ENCODE measurements at regions not wholly inside any gene's neighbourhood (a gene's known extent, or its start where the extent isn't known, plus 50 kb on each side); places are given as distances from the start of the nearest gene placed in this dataset.

DNA sequence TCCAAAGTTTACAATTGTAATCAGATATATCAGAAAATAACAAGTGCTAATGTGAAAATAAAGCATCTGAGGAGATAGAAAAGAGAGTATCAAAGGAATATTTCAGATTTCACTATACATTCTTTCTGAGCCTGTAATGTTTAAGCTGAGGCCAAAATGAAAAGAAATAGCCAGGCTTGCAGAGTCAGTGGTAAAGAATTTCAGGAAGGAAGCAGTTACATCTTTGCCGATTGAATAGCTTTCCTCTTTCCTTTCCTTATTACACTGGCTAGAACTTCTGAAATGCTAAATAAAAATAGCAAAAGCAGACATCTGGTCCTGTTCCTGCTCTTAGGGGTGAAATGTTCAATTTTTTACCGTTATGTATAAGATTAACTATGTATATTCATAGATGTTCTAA, 1441.6 kb upstream of the PCDH7 start:
- DNase-seq (no peak), ATAC-seq (ENCODE audit: low FRiP score in 2 of 2) (no peak)
- Histone ChIP-seq H3K4me1 (no peaks in the 10 kb centered on the region), H3K9me3 (no peaks in the 10 kb centered on the region), H3K27ac (no peak overlapping the region), H3K27me3 (no peaks in the 10 kb centered on the region), H3K36me3 (no peaks in the 10 kb centered on the region), H3K4me3 (no peak overlapping the region)
- no peak for TF ChIP-seq EP300 (IDR thresholded peaks at IDR 0.05)
- no peak for TF ChIP-seq POLR2A (IDR thresholded peaks at IDR 0.05)
- TF ChIP-seq, protein P1, sequence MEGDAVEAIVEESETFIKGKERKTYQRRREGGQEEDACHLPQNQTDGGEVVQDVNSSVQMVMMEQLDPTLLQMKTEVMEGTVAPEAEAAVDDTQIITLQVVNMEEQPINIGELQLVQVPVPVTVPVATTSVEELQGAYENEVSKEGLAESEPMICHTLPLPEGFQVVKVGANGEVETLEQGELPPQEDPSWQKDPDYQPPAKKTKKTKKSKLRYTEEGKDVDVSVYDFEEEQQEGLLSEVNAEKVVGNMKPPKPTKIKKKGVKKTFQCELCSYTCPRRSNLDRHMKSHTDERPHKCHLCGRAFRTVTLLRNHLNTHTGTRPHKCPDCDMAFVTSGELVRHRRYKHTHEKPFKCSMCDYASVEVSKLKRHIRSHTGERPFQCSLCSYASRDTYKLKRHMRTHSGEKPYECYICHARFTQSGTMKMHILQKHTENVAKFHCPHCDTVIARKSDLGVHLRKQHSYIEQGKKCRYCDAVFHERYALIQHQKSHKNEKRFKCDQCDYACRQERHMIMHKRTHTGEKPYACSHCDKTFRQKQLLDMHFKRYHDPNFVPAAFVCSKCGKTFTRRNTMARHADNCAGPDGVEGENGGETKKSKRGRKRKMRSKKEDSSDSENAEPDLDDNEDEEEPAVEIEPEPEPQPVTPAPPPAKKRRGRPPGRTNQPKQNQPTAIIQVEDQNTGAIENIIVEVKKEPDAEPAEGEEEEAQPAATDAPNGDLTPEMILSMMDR (IDR thresholded peaks at IDR 0.05) = no peak
- no peak for TF ChIP-seq POLR2AphosphoS5 (IDR thresholded peaks at IDR 0.05)
- 21 to 32% methylated on average over 2 of the region's 2 CpGs for WGBS, 2 donors

DNA sequence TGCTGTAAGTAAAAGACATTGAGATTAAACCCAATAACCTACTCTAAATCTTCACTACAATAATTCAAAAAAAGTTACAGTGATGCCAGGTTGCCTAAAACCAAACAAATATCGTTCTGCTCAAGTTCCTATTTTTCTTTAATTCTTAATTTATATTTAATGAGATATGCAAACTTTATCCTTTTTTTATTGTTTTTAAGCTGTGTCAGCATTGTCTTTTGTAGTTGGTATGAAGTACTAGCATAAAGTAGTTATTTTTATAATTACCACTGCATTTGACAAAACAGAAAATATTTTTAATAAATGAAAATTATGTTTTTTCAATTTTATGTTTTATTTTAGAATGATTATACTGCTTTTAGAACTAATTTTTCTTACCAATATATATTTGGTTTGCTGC, 1431.1 kb upstream of the PCDH7 start:
- no peak overlapping the region for H3K4me3 ChIP-seq
- ATAC-seq (ENCODE audit: low FRiP score in 2 of 2) (no peak), DNase-seq (no peak)
- 60 to 70% methylated on average over 1 of the region's 1 CpG for WGBS, 2 donors
- TF ChIP-seq, protein P1 (IDR thresholded peaks at IDR 0.05) = no peak
- no peak for TF ChIP-seq POLR2AphosphoS5 (IDR thresholded peaks at IDR 0.05)
- no peaks in the 10 kb centered on the region for H3K27me3 ChIP-seq
- H3K4me1 ChIP-seq = no peaks in the 10 kb centered on the region
- H3K9me3 ChIP-seq = no peaks in the 10 kb centered on the region
- H3K36me3 ChIP-seq = no peaks in the 10 kb centered on the region
- no peak overlapping the region for H3K27ac ChIP-seq

DNA sequence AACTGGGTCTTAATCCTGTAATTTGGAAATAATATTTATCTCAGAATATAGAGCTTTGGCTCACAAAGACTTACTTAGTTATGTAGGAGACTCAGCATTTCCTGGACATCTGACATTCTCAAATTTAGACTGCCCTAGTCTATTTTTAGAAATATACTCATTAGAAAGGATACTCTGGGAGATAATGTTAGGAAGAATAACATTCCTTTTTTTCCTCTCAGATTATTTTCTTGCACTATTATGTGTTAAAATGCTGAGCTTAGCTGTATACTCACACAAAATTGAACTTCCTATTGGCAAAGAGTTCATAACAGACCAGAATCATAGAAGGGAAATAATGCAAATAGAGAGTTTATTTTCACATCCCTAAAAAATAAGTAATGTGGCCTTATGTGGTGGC, 1424.9 kb upstream of the PCDH7 start:
- Histone ChIP-seq H3K4me3 (no peak overlapping the region), H3K27ac (no peak overlapping the region), H3K36me3 (no peaks in the 10 kb centered on the region), H3K27me3 (no peaks in the 10 kb centered on the region), H3K4me1 (no peaks in the 10 kb centered on the region), H3K9me3 (no peaks in the 10 kb centered on the region)
- no peak for TF ChIP-seq EP300 (IDR thresholded peaks at IDR 0.05)
- TF ChIP-seq, protein P1 (IDR thresholded peaks at IDR 0.05) = no peak
- no peak for TF ChIP-seq POLR2A (IDR thresholded peaks at IDR 0.05)
- TF ChIP-seq POLR2AphosphoS5 (IDR thresholded peaks at IDR 0.05) = no peak
- DNase-seq (no peak), ATAC-seq (ENCODE audit: low FRiP score in 2 of 2) (no peak)

DNA sequence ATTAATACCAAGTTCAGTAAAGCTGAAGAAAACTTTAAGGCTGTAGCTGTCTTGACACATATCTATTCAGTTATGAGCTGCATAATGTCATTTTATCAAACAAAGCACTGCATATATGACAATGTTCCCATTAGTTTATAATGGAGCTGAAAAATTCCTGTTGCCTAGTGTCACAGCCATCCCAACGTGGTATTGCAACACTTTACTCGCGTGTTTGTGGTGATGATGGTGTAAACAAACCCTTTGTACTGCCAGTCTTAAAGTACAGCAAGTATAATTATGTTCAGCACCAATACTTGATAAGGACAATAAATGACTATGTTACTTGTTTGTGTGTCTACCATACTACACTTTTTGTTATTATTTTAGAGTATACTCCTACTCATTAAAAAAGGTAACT, 1415.6 kb upstream of the PCDH7 start:
- no peaks in the 10 kb centered on the region for H3K9me3 ChIP-seq
- no peaks in the 10 kb centered on the region for H3K27me3 ChIP-seq
- ATAC-seq (ENCODE audit: low FRiP score in 2 of 2) (no peak), DNase-seq (no peak)
- WGBS, 2 donors = 71 to 72% methylated on average over 3 of the region's 3 CpGs
- no peak overlapping the region for H3K27ac ChIP-seq
- no peak overlapping the region for H3K4me3 ChIP-seq
- H3K4me1 ChIP-seq = no peaks in the 10 kb centered on the region
- no peaks in the 10 kb centered on the region for H3K36me3 ChIP-seq
- TF ChIP-seq EP300 (IDR thresholded peaks at IDR 0.05) (no peak), POLR2A (IDR thresholded peaks at IDR 0.05) (no peak)
- TF ChIP-seq, protein P1 (IDR thresholded peaks at IDR 0.05) = no peak

DNA sequence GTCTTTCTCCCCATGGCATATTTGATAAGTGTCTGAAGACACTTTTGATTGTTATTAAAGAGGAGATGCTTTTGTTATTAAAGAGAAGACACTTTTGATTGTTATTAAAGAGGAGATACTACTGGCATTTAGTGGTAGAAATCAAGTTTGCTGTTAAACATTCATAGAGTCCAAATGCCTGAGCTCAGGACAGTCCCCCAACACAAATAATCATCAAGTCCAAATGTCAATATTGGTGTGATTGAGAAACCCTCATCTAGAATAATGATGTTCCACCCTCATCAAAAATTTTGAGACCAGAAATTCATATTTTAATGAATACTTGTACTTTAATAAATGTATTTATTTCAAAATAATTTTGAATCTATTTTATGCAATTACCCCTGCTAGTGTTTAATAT, 1412.9 kb upstream of the PCDH7 start:
- Histone ChIP-seq H3K4me3 (no peak overlapping the region), H3K27ac (no peak overlapping the region), H3K36me3 (no peaks in the 10 kb centered on the region), H3K9me3 (no peaks in the 10 kb centered on the region), H3K27me3 (no peaks in the 10 kb centered on the region), H3K4me1 (no peaks in the 10 kb centered on the region)
- ATAC-seq (ENCODE audit: low FRiP score in 2 of 2) = no peak
- no peak for DNase-seq
- no peak for TF ChIP-seq EP300 (IDR thresholded peaks at IDR 0.05)
- TF ChIP-seq POLR2A (IDR thresholded peaks at IDR 0.05) = no peak
- TF ChIP-seq, protein P1 (IDR thresholded peaks at IDR 0.05) = no peak
- no peak for TF ChIP-seq POLR2AphosphoS5 (IDR thresholded peaks at IDR 0.05)
